GM12878 (cell line): ENCODE measurements at regions not wholly inside any gene's neighbourhood (a gene's known extent, or its start where the extent isn't known, plus 50 kb on each side); places are given as distances from the start of the nearest gene placed in this dataset.

Experiments used
- ATAC-seq: fragments of 200-7000 bp; cut with Tn5 transposase; 3 replicates; pipeline ENCODE4 v1.9.1; 2020; ENCODE audit warnings: mild to moderate bottlenecking, moderate library complexity
- BruUV-seq: library from RNA; stranded (reverse); fragments of 400-500 nt; replicated peaks from 2 replicates; lab custom pipeline; 2021; lab: Mats Ljungman, UMichigan
- CTCF ChIA-PET: fragments of 300-600 bp; sonication (Branson Sonifier 250); formaldehyde crosslinking; extraction: SDS; loops from one replicate; lab custom pipeline; 2021; ENCODE audit warnings: inconsistent platforms; lab: Yijun Ruan, JAX
- POLR2A ChIA-PET: fragments of 350-600 bp; formaldehyde crosslinking; extraction: SDS; loops from one replicate; lab custom pipeline; 2021; ENCODE audit warnings: inconsistent platforms; lab: Charles Lee
- RAD21 ChIA-PET: fragments of 300-600 bp; sonication (Branson Sonifier 250); formaldehyde crosslinking; loops from one replicate; lab custom pipeline; 2023; ENCODE audit warnings: antibody characterized with exemption; ENCODE audit not compliant: unreplicated experiment; lab: Charles Lee
- SMC1A ChIA-PET: fragments of 300-600 bp; sonication (Branson Sonifier 250); formaldehyde crosslinking; loops from one replicate; lab custom pipeline; 2023; ENCODE audit not compliant: unreplicated experiment, uncharacterized antibody; lab: Charles Lee
- DNase-seq: peaks from one replicate; pipeline ENCODE4 v3.0.0-alpha.2; 2011; ENCODE audit warnings: low read depth, low spot score
- FAIRE-seq: peaks from 3 replicates; lab custom pipeline; 2011; peaks lifted over from hg19 to GRCh38; lab: Jason Lieb, UNC
- H2AFZ ChIP-seq: 2 replicates; pipeline ENCODE4 v1.6.0; 2011; ENCODE audit warnings: low read depth, low read length, control low read depth; ENCODE audit not compliant: control insufficient read depth
- H3K27ac ChIP-seq: 2 replicates; pipeline ENCODE4 v1.5.1; 2011; ENCODE audit warnings: control low read depth; ENCODE audit not compliant: control insufficient read depth, insufficient read depth
- H3K27me3 ChIP-seq, 2 experiments: replicated peaks in 1 of 2; 2 replicates each; pipeline versions ENCODE4 v1.6.0 to v1.6.1; 2011; ENCODE audit warnings: low read length in 1 of 2; ENCODE audit not compliant: control insufficient read depth in 2 of 2, insufficient read depth in 2 of 2
- H3K36me3 ChIP-seq, 2 experiments: 2 replicates each; pipeline ENCODE4 v1.5.1; 2011; ENCODE audit warnings: low read length in 1 of 2; ENCODE audit not compliant: control insufficient read depth in 2 of 2, insufficient read depth in 2 of 2
- H3K4me1 ChIP-seq: 2 replicates; pipeline ENCODE4 v1.6.1; 2011; ENCODE audit warnings: mild to moderate bottlenecking, low read length, moderate library complexity, mixed read lengths; ENCODE audit not compliant: control insufficient read depth, insufficient read depth
- H3K4me2 ChIP-seq: 2 replicates; pipeline ENCODE4 v1.6.0; 2011; ENCODE audit warnings: control low read depth; ENCODE audit not compliant: control insufficient read depth, insufficient read depth
- H3K4me3 ChIP-seq: fragments of 200-600 bp; sonication (generic); 2 replicates; pipeline ENCODE4 v1.5.1; 2016
- H3K79me2 ChIP-seq: 2 replicates; pipeline ENCODE4 v1.6.0; 2011; ENCODE audit warnings: low read length; ENCODE audit not compliant: control insufficient read depth, insufficient read depth
- H3K9ac ChIP-seq: 2 replicates; pipeline ENCODE4 v1.8.0; 2011; ENCODE audit warnings: low read length, control low read depth, mixed read lengths; ENCODE audit not compliant: control insufficient read depth, insufficient read depth
- H3K9me3 ChIP-seq: replicated peaks from 3 replicates; pipeline ENCODE4 v1.5.1; 2011; ENCODE audit warnings: mild to moderate bottlenecking, low read length; ENCODE audit not compliant: control insufficient read depth, insufficient read depth
- H4K20me1 ChIP-seq: 2 replicates; pipeline ENCODE4 v1.6.0; 2011; ENCODE audit not compliant: control insufficient read depth, insufficient read depth
- FOXM1 ChIP-seq: IDR thresholded peaks from 2 replicates; pipeline ENCODE4 v1.6.1; 2012; ENCODE audit warnings: low read depth, mild to moderate bottlenecking, inconsistent platforms, low read length, moderate library complexity
- LARP7 ChIP-seq: fragments of 450-650 bp; IDR thresholded peaks from 2 replicates; pipeline ENCODE4 v1.6.1; 2017; ENCODE audit warnings: mild to moderate bottlenecking
- MTA3 ChIP-seq: IDR thresholded peaks from 2 replicates; pipeline ENCODE4 v1.6.1; 2012; ENCODE audit warnings: low read length, inconsistent platforms, borderline replicate concordance
- NFIC ChIP-seq: IDR thresholded peaks from 2 replicates; pipeline ENCODE4 v1.6.1; 2012; ENCODE audit warnings: low read depth, mild to moderate bottlenecking, inconsistent platforms, low read length, moderate library complexity
- RCOR1 ChIP-seq: conservative IDR thresholded peaks from 2 replicates; pipeline ENCODE4 v1.6.1; 2012; ENCODE audit warnings: low read depth, low read length, improper control_type of control experiment
- SMC3 ChIP-seq: IDR thresholded peaks from 2 replicates; pipeline ENCODE4 v1.6.1; 2011; ENCODE audit warnings: low read length, improper control_type of control experiment, borderline replicate concordance
- TAF1 ChIP-seq: IDR thresholded peaks from 2 replicates; pipeline ENCODE4 v1.6.1; 2011; ENCODE audit warnings: mild to moderate bottlenecking, low read depth, low read length, borderline replicate concordance
- YBX1 ChIP-seq: fragments of 450-650 bp; IDR thresholded peaks from 2 replicates; pipeline ENCODE4 v1.6.1; 2016; ENCODE audit warnings: antibody characterized with exemption
- WGBS: methylation state at CpG from one replicate; pipeline ENCODE4 v1.1.6; 2016; ENCODE audit warnings: low lambda C conversion rate; ENCODE audit not compliant: insufficient replicate concordance, insufficient coverage; ENCODE audit errors: missing lambda C conversion rate; 5-methylcytosine and 5-hydroxymethylcytosine counted together
- in situ Hi-C: fragments of 300-500 bp; cut with MboI; formaldehyde crosslinking; loops from 9 replicates; pipeline ENCODE4 v1.14.3; 2018; ENCODE audit warnings: mixed read lengths
- intact Hi-C: fragments of 100-400 bp; cut with micrococcal nuclease; formaldehyde crosslinking; loops from one replicate; pipeline ENCODE4 v1.14.2; 2022; ENCODE audit not compliant: unreplicated experiment
- TF ChIP-seq, protein P1 (sequence below): IDR thresholded peaks from 2 replicates; pipeline ENCODE4 v1.6.1; 2012; ENCODE audit warnings: improper control_type of control experiment, low read depth, low read length; ENCODE audit not compliant: insufficient replicate concordance

DNA sequence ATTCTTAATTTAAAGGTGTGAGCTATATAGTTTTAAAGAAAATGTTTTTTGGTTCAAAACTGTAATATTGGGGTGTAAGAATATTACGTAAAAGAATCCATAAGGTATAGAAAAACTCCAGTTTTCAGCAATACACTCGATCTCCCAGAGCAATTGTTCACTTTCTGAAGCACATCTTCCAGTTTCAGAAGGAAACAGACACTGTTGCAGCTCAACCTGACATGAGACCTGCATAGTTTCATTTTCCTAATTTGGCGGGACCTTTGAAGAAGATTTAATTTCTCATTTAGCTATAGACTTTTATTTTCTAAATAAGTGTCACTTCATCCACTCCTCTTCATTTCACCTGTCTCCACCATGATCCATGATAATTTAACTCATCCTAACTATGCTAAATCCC, 281.5 kb downstream of the HTR1B start:
- no peaks in the 10 kb centered on the region for H3K36me3 ChIP-seq
- H3K4me1 ChIP-seq: no peaks in the 10 kb centered on the region
- no peaks in the 10 kb centered on the region for H3K79me2 ChIP-seq
- no TSS peak for BruUV-seq
- H3K4me3 ChIP-seq: no peak overlapping the region
- no peak overlapping the region for H3K9ac ChIP-seq
- POLR2A ChIA-PET: no interaction called here
- ATAC-seq (peak; percentile 40; the same call in 1 of the 3 replicates), FAIRE-seq (no peak), DNase-seq (no peak)
- H4K20me1 ChIP-seq: no peaks in the 10 kb centered on the region
- RAD21 ChIA-PET: interaction anchor here (0.8 to 1.0 kb wide), 4 partner anchors 21 to 364 kb away, joined by 3 read pairs; no protein-coding TSS in a partner anchor
- in situ Hi-C loops: no loop called here
- no peak overlapping the region for H3K4me2 ChIP-seq
- TF ChIP-seq YBX1 (no peak), LARP7 (no peak), MTA3 (no peak), FOXM1 (no peak), NFIC (no peak), TAF1 (no peak), SMC3 (no peak), RCOR1 (no peak)
- TF ChIP-seq, protein P1, sequence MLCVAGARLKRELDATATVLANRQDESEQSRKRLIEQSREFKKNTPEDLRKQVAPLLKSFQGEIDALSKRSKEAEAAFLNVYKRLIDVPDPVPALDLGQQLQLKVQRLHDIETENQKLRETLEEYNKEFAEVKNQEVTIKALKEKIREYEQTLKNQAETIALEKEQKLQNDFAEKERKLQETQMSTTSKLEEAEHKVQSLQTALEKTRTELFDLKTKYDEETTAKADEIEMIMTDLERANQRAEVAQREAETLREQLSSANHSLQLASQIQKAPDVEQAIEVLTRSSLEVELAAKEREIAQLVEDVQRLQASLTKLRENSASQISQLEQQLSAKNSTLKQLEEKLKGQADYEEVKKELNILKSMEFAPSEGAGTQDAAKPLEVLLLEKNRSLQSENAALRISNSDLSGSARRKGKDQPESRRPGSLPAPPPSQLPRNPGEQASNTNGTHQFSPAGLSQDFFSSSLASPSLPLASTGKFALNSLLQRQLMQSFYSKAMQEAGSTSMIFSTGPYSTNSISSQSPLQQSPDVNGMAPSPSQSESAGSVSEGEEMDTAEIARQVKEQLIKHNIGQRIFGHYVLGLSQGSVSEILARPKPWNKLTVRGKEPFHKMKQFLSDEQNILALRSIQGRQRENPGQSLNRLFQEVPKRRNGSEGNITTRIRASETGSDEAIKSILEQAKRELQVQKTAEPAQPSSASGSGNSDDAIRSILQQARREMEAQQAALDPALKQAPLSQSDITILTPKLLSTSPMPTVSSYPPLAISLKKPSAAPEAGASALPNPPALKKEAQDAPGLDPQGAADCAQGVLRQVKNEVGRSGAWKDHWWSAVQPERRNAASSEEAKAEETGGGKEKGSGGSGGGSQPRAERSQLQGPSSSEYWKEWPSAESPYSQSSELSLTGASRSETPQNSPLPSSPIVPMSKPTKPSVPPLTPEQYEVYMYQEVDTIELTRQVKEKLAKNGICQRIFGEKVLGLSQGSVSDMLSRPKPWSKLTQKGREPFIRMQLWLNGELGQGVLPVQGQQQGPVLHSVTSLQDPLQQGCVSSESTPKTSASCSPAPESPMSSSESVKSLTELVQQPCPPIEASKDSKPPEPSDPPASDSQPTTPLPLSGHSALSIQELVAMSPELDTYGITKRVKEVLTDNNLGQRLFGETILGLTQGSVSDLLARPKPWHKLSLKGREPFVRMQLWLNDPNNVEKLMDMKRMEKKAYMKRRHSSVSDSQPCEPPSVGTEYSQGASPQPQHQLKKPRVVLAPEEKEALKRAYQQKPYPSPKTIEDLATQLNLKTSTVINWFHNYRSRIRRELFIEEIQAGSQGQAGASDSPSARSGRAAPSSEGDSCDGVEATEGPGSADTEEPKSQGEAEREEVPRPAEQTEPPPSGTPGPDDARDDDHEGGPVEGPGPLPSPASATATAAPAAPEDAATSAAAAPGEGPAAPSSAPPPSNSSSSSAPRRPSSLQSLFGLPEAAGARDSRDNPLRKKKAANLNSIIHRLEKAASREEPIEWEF: no peak
- WGBS: 14% methylated on average over 3 of the region's 3 CpGs
- no peak overlapping the region for H3K27ac ChIP-seq
- intact Hi-C loops: no loop called here
- SMC1A ChIA-PET: interaction anchor here (0.7 to 1.2 kb wide), 10 partner anchors 9 to 329 kb away, joined by 3 to 5 read pairs (median 3); no protein-coding TSS in a partner anchor
- CTCF ChIA-PET: interaction anchor here (0.9 to 1.3 kb wide), 3 partner anchors 159 to 285 kb away, joined by 3 to 6 read pairs (median 3); no protein-coding TSS in a partner anchor
- no peak overlapping the region for H2AFZ ChIP-seq
- no peaks in the 10 kb centered on the region for H3K9me3 ChIP-seq
- H3K27me3 ChIP-seq: no peaks in the 10 kb centered on the region
